OCI-LY7 (cell line): ENCODE measurements at regions not wholly inside any gene's neighbourhood (a gene's known extent, or its start where the extent isn't known, plus 50 kb on each side); places are given as distances from the start of the nearest gene placed in this dataset.

Experiments
- EZH2phosphoT487 ChIP-seq: fragments of 200-600 bp; sonication (generic); IDR thresholded peaks from 2 replicates; pipeline ENCODE4 v1.6.1; 2018; ENCODE audit warnings: low read depth, borderline replicate concordance, mild to moderate bottlenecking, mixed run types, antibody characterized with exemption, low read length, moderate library complexity, mixed read lengths
- TF ChIP-seq, protein P1 (sequence below): fragments of 200-600 bp; sonication (generic); conservative IDR thresholded peaks from 2 replicates; pipeline ENCODE4 v1.5.1; 2014; ENCODE audit warnings: mild to moderate bottlenecking, antibody characterized with exemption, low read length, moderate library complexity, mixed read lengths

DNA sequence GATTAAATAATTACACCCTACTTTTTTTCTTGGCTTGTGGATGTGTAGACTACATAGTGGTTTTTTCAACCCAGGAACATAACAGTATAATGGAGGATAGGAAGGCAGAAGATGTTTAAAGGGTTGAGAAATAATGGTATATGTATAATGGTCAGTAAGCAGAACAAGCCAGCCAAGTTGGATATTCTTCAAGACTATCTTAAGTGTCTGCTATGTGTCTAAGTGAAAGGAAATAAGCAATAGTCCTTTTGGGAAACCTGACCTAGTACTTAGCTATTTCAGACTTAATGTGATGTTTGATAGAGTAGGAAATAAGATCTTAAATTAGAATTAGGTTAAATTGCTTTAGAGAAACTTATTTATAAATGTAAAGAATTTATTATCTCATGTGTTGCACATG, 85.7 kb downstream of the PTPDC1 start:
- TF ChIP-seq, protein P1, sequence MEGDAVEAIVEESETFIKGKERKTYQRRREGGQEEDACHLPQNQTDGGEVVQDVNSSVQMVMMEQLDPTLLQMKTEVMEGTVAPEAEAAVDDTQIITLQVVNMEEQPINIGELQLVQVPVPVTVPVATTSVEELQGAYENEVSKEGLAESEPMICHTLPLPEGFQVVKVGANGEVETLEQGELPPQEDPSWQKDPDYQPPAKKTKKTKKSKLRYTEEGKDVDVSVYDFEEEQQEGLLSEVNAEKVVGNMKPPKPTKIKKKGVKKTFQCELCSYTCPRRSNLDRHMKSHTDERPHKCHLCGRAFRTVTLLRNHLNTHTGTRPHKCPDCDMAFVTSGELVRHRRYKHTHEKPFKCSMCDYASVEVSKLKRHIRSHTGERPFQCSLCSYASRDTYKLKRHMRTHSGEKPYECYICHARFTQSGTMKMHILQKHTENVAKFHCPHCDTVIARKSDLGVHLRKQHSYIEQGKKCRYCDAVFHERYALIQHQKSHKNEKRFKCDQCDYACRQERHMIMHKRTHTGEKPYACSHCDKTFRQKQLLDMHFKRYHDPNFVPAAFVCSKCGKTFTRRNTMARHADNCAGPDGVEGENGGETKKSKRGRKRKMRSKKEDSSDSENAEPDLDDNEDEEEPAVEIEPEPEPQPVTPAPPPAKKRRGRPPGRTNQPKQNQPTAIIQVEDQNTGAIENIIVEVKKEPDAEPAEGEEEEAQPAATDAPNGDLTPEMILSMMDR: no peak
- TF ChIP-seq EZH2phosphoT487: no peak
